ENCODE measurements at regions not wholly inside any gene's neighbourhood (a gene's known extent, or its start where the extent isn't known, plus 50 kb on each side); places are given as distances from the start of the nearest gene placed in this dataset.

- Histone ChIP-seq H3K27ac (ENCODE audit: extremely low read depth, low read depth, low read length) (no peak overlapping the region), H3K9ac (ENCODE audit: insufficient read depth in 1 of 2, low read depth in 2 of 2, low read length in 2 of 2) (no peak overlapping the region), H3K27me3 (ENCODE audit: control insufficient read depth in 2 of 2, insufficient read depth in 2 of 2, low read length in 2 of 2) (no peaks in the 10 kb centered on the region), H4K20me1 (replicated peaks; ENCODE audit: control insufficient read depth, insufficient read depth, low read length) (no peaks in the 10 kb centered on the region), H3K4me2 (ENCODE audit: insufficient read depth, low read length) (no peak overlapping the region), H3K9me1 (ENCODE audit: control insufficient read depth, insufficient read depth, low read length) (no peaks in the 10 kb centered on the region), H3K4me3 (no peak overlapping the region), H3K79me2 (ENCODE audit: control insufficient read depth, insufficient read depth, low read length) (no peaks in the 10 kb centered on the region), H3K4me1 (replicated peaks in 1 of 2; ENCODE audit: control insufficient read depth in 2 of 2, insufficient read depth in 2 of 2, low read length in 2 of 2) (no peaks in the 10 kb centered on the region), H2AFZ (ENCODE audit: low read depth, low read length) (no peak overlapping the region), H3K9me3 (replicated peaks; ENCODE audit: control insufficient read depth, insufficient read depth, low read depth, low read length) (no peaks in the 10 kb centered on the region), H3K36me3 (ENCODE audit: control insufficient read depth, insufficient read depth, low read length) (no peaks in the 10 kb centered on the region)
- ChIA-PET POLR2A (no interaction called here), CTCF (ENCODE audit: low intra/inter-chr PET ratio) (no interaction called here)
- ATAC-seq (no peak), FAIRE-seq (no peak), DNase-seq (ENCODE audit: extremely low read depth in 1 of 4, low spot score in 3 of 4) (no peak)
- in situ Hi-C loops (cut with MboI): no loop called here
- TF ChIP-seq CBX5 (IDR thresholded peaks at IDR 0.05; ENCODE audit: borderline replicate concordance, low read depth) (no peak), RBBP5 (IDR thresholded peaks at IDR 0.05; ENCODE audit: borderline replicate concordance, insufficient read depth, low read length, poor library complexity, severe bottlenecking) (no peak), USF2 (CRISPR knock-in tag; IDR thresholded peaks at IDR 0.05) (no peak), SFPQ (IDR thresholded peaks at IDR 0.05; ENCODE audit: low read depth, low read length) (no peak), LEF1 (IDR thresholded peaks at IDR 0.05) (no peak), FUS (optimal IDR thresholded peaks at IDR 0.05; ENCODE audit: low read depth, low read length) (no peak), SP1 (CRISPR knock-in tag; IDR thresholded peaks at IDR 0.05) (no peak), PRPF4 (IDR thresholded peaks at IDR 0.05; ENCODE audit: insufficient read depth, low read depth, low read length, poor library complexity, severe bottlenecking) (no peak), ZNF764 (CRISPR knock-in tag; IDR thresholded peaks at IDR 0.05; ENCODE audit: low read depth) (no peak), ZNF146 (CRISPR knock-in tag; IDR thresholded peaks at IDR 0.05; ENCODE audit: unreplicated experiment) (no peak), ZNF444 (CRISPR knock-in tag; IDR thresholded peaks at IDR 0.05) (no peak), IFI16 (CRISPR knock-in tag; IDR thresholded peaks at IDR 0.05) (no peak), FOXJ2 (tag; IDR thresholded peaks at IDR 0.05) (no peak), MBD2 (IDR thresholded peaks at IDR 0.05; ENCODE audit: borderline replicate concordance, low read depth) (no peak), ZFP30 (CRISPR knock-in tag; IDR thresholded peaks at IDR 0.05; ENCODE audit: borderline replicate concordance) (no peak), E2F1 (CRISPR knock-in tag; IDR thresholded peaks at IDR 0.05) (no peak), EZH2 (IDR thresholded peaks at IDR 0.05; ENCODE audit: borderline replicate concordance, low read depth, low read length) (no peak), ATF1 (CRISPR knock-in tag; IDR thresholded peaks at IDR 0.05) (no peak), ATF1 (tag; IDR thresholded peaks at IDR 0.05) (no peak), KDM1A (IDR thresholded peaks at IDR 0.05) (no peak)
- WGBS (ENCODE audit: insufficient coverage, low coverage, missing lambda C conversion rate): 0% methylated on average over 2 of the region's 2 CpGs
- intact Hi-C loops (cut with micrococcal nuclease): no loop called here
- BruUV-seq (replicated peaks): no TSS peak
These were observed 164.7 kb downstream of the SCP2D1 start for GRCh38 chr20:18978311-18978710.
